ENCODE measurements at regions not wholly inside any gene's neighbourhood (a gene's known extent, or its start where the extent isn't known, plus 50 kb on each side); places are given as distances from the start of the nearest gene placed in this dataset.
A peak's percentile ranks its signal among the peaks of the same experiment; 100 is the strongest.
"Not testable (repeated sequence)": the region's sequence is repeated elsewhere in the genome, so short reads cannot be mapped to it uniquely, and the experiment has no call there.

- no peak for DNase-seq
Measured at GRCh38 chr14:50020799-50021198, 95.6 kb downstream of the VCPKMT start.

DNA sequence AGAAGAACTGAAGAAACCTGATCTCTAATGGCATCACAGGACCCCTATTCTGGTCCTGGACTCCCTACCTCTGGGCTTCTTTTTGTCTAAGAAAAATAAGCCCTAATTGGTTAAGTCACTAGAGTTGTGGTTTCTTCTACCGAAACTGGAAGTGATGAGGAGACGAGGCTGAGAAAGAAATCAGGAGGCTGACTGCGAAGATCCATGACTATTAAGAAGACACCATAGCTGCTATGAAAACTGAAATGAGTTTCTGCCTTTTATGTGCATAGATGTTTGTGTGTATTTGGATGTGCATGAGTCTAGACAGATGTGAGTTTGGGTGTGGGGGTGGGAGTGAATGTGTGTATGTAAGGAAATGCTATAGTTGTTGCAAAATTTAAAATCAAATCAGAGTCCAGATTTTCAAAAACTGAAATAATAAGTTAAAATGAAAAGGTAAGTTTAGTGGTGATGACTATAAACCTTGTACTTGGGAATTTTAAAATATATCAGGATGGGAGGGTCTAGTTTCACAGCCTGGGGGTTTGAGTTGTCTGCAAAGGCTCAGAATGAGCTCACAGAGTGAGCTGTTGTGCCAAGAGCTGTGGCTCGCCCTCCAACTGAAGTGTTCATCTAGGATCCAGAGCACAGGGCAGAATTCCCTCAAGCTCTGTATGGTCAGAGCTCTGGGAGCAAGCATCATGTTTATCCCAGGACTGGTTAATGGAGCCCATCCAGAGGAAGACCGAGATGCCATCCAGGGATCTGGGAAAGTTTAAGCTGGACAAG lies 94.9 kb downstream of the VCPKMT start:
- no peak for DNase-seq

GRCh38 chr14:50022661-50023060 lies 93.7 kb downstream of the VCPKMT start:
- DNase-seq, result no peak

- no peak for DNase-seq
Measured at GRCh38 chr14:50023671-50024490, 92.5 kb downstream of the VCPKMT start.

- no peak for DNase-seq
Measured at GRCh38 chr14:50025073-50025472, 91.3 kb downstream of the VCPKMT start.

DNA sequence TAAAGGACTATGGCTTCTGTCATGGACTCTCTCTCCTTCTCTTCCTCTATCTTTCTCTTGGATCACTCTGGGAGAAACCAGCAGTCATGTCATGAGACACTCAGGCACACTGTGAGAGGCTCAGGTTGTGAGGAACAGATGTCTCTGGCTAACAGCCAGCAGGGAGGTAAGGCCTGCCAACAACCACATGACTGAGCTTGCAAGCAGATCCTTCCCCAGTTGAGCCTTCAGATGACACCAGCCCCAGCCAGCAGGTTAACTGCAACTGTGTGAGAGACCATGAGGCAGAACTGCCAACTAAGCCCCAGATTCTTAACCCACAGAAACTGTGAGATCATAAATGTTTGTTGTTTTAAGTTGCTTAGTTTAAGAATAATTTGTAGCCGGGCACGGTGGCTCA lies 90.6 kb downstream of the VCPKMT start:
- peak in 1 of 2 experiments; percentile 50 for DNase-seq

- no peak for DNase-seq
Measured at GRCh38 chr14:50026396-50026795, 90.0 kb downstream of the VCPKMT start.

- DNase-seq, result no peak
Measured at GRCh38 chr14:50027816-50028215, 88.6 kb downstream of the VCPKMT start.

- no peak for DNase-seq
Measured at GRCh38 chr14:50028458-50028857, 87.9 kb downstream of the VCPKMT start.

DNA sequence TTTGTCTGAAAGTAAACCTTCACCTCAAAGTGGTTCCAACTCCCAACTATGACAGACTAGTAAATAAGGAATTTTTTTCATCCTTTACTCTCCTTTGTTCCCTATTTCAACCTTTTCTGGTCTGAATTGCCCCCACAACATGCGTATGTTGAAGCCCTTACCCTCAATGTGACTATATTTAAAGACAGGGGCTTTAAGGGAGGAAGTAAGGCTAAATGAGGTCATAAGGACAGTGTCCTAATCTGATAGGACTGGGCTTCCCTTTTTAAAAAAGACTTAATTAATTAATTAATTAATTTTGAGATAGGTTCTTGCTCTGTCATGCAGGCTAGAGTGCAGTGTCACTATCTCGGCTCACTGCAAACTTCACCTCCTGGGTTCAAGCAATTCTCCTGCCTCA lies 86.3 kb downstream of the VCPKMT start:
- DNase-seq, result no peak

GRCh38 chr14:50030911-50031310 lies 85.5 kb downstream of the VCPKMT start:
- DNase-seq, result not testable (repeated sequence)

DNA sequence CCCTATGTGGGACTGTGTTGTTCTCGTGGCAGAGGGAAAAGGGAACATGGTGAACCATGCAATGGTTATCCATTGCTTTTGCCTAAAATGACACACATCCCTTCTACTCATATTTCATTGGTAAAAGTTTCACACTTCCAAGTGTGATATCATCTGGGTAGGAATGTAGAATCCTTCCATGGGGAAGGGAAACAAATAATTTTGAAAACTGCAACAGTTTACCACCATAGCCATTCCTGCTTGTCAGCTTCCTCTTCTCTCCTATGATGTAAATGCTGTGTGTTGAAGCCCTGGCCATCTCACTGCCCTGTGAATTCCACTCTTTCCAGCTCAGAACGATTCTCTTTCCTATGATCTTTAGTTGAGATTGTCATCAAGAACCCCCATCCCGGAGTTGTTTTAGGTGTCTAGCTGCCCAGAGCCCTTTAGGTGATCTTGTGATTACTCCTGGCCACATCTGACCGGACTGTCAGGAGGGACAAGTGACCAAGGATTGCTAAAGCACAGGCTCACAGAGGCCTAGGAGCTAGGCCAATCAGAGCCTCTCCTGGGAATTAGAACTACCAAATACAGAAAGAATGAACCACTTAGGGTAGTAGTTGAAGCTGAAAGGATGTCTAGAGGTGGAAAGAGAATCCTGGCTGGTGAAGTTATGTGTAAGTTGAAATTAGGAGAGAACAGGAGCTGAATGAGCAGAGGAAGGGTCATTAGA lies 84.6 kb downstream of the VCPKMT start:
- DNase-seq, result no peak

- not testable (repeated sequence) for DNase-seq
Measured at GRCh38 chr14:50032462-50033167, 83.8 kb downstream of the VCPKMT start.

DNA sequence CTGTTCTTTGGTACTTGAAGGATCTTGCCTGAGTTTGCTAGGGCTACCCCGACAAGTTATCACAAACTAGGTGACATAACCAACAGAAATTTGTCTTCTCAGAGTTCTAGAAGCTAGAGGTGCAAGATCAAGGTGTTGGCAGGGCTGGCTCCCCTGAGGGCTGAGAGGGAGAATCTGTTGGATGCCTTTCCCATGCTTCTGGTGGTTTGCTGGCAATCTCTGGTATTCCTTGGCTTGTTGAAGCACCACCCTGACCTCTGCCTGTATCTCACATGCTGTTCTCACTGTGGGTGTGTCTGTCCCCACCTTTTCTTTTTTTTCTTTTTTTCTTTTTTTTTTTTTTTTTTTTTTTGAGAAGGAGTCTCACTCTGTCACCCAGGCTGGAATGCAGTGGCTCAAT lies 81.2 kb downstream of the VCPKMT start:
- DNase-seq, result no peak

DNA sequence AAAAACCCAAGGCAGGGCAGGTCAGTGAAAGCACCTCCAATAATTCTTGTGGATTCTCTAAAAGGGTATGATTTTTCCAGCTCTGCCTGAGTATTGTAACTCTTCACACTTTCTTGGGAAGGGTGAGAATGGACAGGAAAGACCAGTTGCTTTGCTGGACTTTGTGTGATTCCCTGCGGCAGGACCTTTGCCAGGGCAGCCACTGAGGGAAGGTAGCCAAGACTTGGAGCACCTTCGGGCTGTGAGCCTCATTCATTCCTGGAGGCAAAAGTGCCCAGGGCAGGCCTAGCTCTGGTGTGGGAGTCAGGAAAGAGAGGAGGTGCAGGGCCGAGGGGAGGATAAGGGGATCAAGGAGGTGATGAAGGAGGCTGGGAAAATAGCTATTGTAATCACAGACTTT lies 80.2 kb downstream of the VCPKMT start:
- DNase-seq, result no peak

- no peak for DNase-seq
Measured at GRCh38 chr14:50036637-50037036, 79.7 kb downstream of the VCPKMT start.

- no peak for DNase-seq
Measured at GRCh38 chr14:50037240-50037639, 79.1 kb downstream of the VCPKMT start.

DNA sequence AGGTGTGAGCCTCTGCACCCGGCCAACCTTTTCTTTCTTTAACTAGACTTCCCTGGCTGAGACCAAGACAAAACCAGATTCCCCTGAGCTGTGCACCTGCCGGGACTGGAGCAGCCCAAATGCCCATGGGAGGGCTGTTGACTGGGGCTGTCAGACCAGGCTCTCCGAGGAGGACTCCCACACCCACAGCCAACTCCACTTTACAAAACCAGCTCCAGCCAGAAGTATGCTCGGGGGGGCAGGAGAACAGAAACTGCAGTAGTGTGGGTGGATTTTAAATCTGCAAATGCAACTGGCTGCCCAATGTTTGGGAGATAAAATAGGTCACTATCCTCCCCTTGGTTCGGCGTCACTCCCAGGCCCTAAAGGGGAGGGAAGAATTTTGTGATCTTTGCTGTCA lies 78.5 kb downstream of the VCPKMT start:
- no peak for DNase-seq

DNA sequence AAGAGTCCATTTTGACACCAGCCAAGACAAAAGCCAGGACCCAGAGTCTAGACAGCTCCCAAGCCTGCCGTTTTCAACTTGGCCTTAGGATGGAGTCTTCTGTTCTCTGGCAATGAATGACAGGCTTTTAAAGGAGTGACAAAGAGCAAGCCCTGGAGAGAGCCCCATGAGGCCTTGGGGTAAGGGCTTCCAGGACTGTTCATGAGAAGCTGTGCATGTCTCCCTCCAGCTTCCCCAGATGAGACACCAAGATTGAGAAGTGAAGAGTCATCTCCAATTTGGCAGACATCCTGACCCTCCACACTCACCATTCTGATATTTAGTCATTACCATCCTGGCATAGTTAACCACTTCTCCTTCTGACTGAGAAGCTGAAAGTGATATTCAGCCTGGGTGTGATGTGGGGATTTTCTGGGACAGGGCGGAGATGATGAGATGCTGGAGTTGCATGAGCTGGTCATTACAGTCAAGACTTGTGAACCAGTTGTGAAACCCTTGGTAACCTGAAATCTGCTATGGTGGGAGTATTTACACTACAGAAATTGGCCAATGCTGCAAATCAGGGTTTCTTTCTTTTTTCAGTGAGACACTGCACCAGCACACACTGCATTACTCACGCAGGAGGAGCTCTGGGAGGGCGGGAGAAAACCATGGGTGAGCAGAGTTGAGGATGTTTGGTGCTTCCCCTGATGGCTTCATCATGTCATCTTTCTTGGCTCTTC lies 77.8 kb downstream of the VCPKMT start:
- no peak for DNase-seq

GRCh38 chr14:50039120-50039517 lies 77.3 kb downstream of the VCPKMT start:
- DNase-seq, result no peak

DNA sequence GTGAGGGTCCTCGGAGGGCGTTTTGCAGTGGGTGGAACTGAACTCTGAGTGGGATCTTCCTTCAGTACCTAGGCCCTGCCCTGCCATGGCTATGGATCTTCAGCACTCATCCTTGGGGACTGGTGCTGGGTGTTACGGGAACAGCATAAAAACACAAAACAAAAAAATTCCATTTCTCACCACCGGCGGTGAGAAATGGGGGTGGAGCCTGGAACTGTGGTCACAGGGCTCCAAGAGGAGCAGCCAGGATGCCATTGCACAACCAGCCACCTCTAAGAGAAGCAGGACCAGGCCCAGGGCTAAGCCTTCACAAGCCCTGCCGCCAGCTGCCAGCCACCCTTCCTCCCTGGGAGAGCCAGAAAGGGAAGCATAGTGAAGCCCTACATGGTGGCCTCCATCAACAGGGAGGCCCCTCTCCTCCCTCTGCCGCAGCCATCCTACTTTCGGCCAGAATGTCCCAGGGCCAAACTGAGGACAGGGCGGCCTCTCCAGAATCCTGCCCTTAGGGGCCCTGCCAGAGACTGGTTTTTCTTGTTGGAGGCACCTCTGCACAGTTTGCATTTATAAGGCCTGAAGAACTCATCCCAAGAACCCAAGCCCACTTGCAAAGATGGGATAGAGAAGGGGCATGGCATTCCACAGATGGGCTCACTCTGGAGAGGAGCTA lies 76.5 kb downstream of the VCPKMT start:
- DNase-seq, result no peak

GRCh38 chr14:50040401-50040775 lies 76.0 kb downstream of the VCPKMT start:
- DNase-seq, result no peak
